Activated CD8-positive, alpha-beta memory T cell treated with anti-CD3 and anti-CD28 coated beads for 48 hours (primary cell): ENCODE measurements at regions not wholly inside any gene's neighbourhood (a gene's known extent, or its start where the extent isn't known, plus 50 kb on each side); places are given as distances from the start of the nearest gene placed in this dataset.

Experiments used
- DNase-seq, 3 experiments: peaks; one replicate each; pipeline ENCODE4 v3.0.0-alpha.2; 2020; ENCODE audit warnings: low read depth in 2 of 3, low spot score in 2 of 3

DNA sequence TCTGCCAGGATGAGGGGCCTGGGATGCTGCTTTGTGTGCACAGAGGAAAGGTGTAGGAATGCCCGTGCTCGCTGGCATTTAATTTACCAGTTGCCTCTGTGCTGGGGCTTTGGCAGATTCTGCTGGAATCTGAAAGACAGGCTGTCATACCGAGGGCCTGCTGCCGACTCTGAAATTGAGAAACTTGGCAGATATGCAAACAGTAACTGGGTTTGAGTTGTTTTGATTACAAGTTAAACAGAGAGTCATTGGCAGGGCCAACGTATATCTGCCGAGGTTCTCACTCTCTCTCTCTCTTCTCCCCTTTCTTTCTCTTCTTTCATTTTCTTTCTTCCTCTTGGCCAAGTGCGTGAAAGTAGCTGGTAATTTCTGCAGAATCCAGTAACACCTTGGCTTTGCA is 618.7 kb downstream of the VRK1 start:
- no peak for DNase-seq

DNA sequence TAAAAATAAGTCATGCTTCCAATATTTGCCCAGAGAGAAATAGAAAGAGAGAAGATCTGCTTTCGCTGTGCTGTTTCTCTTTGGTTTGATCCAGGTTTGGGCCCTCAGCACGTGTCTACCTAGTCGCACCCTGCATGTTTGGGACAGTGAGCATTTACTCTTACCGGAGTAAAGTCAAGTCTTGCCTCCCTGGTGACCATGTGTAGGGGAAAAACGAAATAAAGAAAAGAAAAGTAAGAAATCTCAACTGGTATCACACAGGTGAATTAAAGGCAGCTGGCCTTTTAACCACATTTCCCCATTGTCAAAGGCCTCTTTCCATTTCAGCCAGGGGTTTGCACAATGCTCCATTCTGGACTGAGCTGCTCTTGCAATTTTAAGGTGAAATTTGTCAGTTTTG is 619.4 kb downstream of the VRK1 start:
- DNase-seq: no peak

GRCh38 chr14:97417331-97417730 is 620.1 kb downstream of the VRK1 start:
- DNase-seq: no peak

- no peak for DNase-seq
Observed at GRCh38 chr14:97420211-97420610, 623.0 kb downstream of the VRK1 start.

DNA sequence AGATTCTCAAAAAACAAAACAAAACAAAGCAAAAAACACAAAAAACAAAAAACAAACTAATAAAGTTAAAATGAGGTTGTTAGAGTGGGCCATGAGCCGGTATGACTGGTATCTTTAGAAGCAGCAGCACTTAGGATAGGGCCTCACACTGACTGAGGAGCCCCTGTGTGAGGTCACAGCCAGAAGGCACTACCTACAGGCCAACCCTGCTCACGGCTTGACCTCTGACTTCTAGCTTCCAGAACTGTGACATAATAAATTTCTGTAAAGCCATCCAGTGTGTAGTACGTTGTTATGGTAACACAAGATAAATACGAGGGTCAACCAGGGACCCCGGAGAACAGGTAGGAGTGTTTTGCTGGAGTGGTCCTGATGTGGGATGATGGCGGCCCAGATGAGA is 629.6 kb downstream of the VRK1 start:
- no peak for DNase-seq

- DNase-seq: no peak
Observed at GRCh38 chr14:97428808-97429440, 631.7 kb downstream of the VRK1 start.

- no peak for DNase-seq
Observed at GRCh38 chr14:97432586-97432985, 635.4 kb downstream of the VRK1 start.

GRCh38 chr14:97441740-97442362 is 644.7 kb downstream of the VRK1 start:
- DNase-seq: no peak

DNA sequence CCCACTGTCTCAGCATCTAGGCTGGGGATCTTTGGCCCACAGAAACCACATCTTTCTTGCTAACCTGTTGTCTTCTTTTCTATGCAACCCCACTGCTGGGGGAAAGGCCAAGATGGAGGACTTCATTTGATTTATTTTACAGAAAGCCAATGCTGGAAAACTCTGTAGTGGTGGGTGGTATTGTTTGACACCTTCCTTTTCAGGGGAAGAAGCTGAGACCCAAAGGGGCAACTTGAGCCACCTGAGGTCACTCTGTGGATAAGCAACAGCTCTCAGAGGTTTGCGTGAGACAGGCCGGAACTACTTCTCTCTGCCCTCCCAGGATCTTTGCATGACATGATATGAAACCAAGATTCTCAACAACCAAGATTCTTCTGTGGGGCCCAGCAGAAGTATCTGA is 645.2 kb downstream of the VRK1 start:
- DNase-seq: no peak

- no peak for DNase-seq
Observed at GRCh38 chr14:97443412-97443811, 646.2 kb downstream of the VRK1 start.

DNA sequence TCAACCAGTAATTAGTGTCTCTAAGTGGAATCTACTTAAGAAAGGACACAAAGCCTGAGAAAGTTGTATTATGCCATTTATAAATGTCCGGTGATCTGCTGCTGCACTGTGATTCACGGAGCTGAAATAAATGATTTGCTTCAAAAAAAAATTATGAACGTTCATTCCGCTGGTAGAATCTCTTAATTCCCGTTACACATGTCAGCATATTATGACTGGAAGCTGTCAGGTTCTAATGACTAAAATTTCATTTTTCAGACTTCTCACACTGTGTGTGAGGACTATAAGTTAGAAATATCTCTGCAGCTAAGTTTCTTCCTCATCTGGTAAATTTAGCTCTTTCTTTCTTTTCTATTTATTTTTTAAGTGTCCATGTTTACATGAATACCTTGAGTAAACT is 647.1 kb downstream of the VRK1 start:
- DNase-seq: no peak

DNA sequence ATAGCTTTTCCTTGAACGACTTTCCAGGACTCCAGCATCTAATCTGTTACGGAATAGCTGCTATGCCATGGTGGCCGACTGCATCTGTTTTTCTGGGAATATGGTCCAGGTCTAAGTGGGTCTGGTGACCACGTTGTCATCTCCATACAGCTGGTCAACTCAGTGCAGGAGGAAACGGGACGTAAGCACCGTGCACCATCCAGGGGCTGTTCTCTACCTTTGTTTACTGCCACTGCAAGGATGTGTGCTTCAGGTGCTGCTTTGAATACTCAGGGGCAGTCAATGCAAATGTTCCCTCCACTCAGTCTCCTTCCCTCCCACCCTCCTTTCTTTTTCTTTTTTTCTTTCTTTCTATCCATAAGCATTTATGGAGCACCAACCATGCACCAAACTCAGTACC is 648.2 kb downstream of the VRK1 start:
- DNase-seq: no peak

DNA sequence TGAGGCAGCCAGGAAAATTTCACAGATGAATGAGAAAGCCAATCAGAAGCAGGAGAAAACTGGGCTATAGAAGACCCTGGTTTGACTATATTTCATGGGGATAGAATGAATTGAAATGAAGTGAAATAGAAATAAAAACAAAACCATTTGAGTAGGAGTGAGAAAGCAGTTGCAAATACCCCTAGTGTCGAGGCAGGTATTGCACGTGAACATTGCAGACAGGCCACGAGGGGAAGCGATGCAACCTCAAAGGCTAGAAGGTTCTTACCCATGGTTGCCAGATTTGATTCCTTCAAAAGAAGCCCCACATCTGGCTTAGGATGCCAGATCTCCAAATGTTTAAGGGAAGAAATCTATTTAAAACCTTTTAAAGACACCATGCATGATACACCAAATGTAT is 648.9 kb downstream of the VRK1 start:
- no peak for DNase-seq

DNA sequence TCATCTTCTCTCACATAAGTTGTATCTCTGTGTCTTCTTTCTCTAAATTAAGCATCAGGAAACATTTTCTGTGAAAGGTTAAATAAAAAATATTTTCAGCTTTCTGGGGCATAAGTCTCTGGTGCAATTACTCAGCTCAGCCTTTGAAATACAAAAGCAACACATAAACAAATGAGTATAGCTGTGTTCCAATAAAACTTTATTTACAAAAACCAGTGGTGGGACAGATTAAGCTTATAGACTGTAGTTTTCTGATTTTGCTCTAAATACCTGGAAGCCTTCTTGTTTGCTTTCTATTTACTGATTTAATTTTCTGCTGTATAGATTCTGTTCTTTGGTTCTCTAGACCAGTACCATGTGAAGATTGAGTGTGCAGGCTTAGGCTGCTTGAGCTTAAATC is 655.1 kb downstream of the VRK1 start:
- DNase-seq: no peak

GRCh38 chr14:97453991-97454390 is 656.8 kb downstream of the VRK1 start:
- no peak for DNase-seq

- no peak for DNase-seq
Observed at GRCh38 chr14:97456462-97456861, 659.3 kb downstream of the VRK1 start.

DNA sequence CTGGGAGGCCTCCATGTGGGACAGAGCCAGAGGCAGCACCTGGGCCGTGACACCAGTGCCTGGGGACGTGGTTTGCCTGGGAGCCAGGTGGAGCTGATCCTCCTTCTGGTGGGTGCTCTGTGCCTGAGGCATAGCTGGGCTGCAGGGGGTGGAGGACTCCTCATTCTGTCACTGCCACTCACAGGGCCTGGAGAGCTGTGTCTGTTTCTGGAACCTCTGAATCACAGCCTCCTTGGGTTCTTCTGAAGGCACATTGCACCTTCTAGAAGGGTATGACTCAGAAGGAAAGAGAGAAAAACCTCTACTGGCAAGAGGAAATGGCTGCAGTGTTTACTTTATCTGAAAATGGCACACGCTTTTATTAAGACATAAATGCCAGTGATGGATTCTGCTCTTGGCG is 659.8 kb downstream of the VRK1 start:
- DNase-seq: no peak

- DNase-seq: no peak
Observed at GRCh38 chr14:97457575-97458085, 660.4 kb downstream of the VRK1 start.

DNA sequence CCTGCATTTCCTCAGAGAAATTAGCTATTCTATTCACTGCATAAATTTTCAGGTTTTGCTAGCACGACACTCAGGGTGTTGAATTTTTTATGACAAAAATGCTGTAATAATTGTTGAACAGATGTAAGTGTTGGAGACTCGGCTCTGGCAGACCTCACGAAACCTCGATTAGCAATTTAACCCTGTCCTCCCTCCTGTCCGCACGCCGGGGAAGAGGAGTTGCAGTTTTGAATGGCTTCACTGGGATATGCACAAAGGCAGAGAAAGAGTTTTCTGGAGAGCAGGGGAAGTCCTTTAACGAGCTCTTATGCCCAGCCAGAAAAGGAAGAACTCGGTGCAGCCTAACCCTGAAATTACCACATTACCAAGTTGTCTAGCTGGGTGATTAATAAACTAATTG is 661.1 kb downstream of the VRK1 start:
- no peak for DNase-seq

DNA sequence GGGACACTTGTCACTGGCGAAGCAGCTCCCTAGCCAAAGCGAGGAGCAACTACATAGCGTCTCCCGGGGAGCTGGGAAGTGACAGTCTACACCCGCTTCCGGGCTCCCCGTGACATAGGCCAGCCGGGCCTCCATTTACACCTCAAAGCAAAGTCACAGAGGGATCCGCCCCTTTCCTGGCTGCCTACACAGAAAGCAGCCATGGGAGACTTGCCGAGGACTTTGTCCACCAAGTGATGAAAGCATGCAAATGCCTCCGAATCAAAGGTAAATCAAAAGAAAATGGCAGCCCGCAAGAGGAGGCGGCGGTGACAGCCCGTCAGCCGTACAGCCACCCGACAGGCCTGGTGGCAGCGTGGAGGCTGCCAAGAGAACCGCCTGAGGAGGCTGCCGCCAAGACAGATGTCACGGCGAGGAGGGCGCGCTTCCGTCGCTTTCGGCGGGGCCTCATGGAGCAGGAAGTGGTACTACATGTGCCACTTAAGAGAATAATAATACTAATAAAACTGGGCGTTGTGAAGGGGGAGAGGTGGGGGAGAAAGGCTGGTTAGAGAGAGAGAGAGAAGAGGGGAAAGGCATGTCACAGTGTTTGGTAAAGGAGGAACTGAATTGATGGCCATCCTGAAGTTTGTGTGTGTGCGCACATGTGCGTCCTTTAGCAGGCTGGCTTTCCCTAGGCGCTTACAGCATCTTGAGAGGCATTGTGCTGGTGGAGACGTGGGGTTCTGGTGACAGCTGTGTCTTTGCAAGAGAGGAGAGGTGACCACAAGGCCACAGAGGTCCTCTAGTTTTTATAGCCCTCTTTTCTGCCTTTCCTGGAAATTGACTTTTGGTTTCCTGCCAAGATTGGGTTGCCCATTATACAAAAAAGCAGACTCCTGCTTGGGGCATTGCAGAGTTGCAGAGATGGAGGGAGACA is 661.7 kb downstream of the VRK1 start:
- peak in 2 of 3 experiments; percentile 55 to 60 for DNase-seq

- no peak for DNase-seq
Observed at GRCh38 chr14:97462081-97462480, 664.9 kb downstream of the VRK1 start.

GRCh38 chr14:97468220-97468619 is 671.0 kb downstream of the VRK1 start:
- no peak for DNase-seq
